Pulmonary artery endothelial cell (primary cell): ENCODE measurements at regions not wholly inside any gene's neighbourhood (a gene's known extent, or its start where the extent isn't known, plus 50 kb on each side); places are given as distances from the start of the nearest gene placed in this dataset.

ENCODE experiments used
- DNase-seq: peaks from one replicate; pipeline ENCODE4 v3.0.0-alpha.2; 2011; ENCODE audit warnings: low read depth, low spot score

DNA sequence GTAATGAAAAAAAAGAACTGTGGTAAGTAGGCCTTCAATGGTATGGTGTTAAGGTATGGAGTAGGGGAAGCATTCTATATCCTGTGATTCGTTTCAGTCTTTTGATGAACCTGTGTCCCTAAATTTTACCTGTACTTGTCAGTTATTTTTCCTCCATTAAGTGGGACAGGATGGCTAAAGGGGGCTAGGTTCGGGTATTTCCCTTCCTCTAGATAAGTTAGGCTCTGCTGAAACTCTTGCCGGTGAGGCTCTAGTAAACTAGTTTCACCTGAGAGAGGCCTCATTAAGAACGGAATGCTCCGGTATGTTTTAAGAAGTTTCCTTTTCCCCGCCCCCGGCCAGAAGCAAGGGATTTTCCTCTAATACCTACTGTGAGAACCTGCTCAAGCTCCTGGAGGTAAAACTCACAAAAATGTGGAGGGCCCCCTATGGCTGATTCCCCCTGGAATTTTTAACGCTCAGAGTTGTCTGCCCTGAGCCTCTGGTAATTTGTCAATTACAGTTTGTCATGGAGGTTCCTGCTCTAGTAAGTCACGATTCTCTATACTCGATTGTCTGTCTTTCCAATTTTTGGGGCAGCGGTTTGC is 87.7 kb downstream of the MACIR start:
- no peak for DNase-seq

GRCh38 chr5:103345461-103345860 is 86.9 kb downstream of the MACIR start:
- no peak for DNase-seq

DNA sequence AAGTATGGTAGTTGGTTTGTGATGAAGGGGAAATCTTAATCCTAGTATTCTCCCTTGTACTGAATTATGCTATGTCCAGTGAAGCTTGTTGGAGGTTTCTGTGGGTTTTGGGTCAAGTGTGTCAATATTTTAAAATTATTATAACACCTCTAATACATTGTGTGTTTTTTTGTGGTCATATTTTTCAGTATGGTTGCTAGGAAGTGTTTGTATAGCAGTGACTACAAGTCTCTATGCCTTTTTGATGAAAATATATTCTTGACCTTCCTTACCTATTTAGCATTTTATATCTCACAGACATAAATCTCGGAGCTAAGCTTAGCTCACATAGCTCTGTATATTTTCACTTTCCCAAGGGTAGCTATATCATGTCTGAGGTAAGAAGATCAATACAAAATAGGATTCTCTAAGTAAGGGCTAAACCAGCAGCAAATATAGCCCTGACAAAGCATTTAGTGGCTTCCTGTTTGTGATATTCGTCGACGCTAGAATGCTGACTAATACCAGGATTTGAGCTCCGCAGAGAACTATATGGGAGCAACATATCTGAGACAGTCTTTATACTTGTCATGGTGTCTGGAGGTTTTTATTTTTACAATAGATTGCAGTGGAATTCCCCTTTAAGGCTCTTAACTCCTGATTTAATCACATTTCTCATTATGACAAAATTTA is 82.3 kb downstream of the MACIR start:
- no peak for DNase-seq

DNA sequence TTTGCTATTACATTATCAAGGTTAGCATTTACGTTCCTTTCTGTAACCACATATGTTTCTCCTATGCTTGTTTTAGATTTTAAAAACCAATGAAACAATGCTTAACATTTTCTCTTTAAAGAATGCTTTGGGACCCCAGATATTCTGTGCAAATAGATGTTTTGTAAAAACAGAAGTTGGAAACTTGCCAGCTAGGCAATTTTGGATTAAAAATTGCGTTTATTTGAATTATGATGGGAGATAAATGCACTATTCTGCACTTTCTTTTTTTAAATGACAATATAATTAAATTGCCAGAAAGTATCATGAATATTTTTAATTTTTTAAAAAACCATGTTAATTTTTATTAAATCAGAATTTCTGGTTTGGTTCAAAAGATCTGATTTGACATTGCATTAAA is 81.6 kb downstream of the MACIR start:
- no peak for DNase-seq

DNA sequence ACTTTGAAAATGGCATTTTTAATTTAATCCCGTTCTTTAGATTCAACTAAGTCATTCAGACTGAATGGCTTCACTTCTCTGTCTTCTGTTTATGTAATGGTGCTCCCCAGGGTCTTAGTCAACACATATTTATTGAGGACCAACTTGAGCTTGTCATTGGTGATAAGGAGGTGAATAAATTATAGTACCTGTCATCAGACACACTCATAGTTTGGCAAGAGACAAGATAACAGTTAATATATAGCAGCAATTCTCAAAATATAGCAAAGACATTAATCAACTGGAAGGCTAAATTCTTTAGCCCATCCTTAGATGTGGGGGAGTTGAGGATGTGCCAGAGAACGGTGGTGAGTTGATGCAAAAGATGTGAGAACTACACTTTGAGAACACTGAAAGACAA is 78.4 kb downstream of the MACIR start:
- DNase-seq = no peak

- no peak for DNase-seq
Observed at GRCh38 chr5:103333376-103333775, 74.8 kb downstream of the MACIR start.

GRCh38 chr5:103330875-103331274 is 72.3 kb downstream of the MACIR start:
- DNase-seq = no peak
